ENCODE measurements at regions not wholly inside any gene's neighbourhood (a gene's known extent, or its start where the extent isn't known, plus 50 kb on each side); places are given as distances from the start of the nearest gene placed in this dataset.

DNA sequence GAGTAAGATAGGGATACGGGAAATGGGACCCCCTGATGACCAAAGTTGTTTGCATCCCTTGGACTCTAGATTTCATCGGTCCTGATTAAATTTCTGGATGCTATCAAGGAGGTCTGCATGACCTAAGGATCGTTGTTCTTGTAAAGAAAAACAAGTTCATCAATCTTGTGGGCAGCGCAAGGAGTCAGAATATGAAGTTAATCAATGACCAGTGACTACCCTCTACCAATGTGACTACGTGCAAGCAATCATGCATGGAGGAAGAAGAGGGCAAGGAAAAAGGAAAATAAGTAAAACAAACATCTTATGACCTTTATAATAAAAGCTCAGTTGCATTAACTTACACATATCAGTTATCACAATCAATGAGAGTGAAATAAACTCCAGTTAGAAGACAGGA is 139.7 kb downstream of the RTP4 start:
- H3K27me3 ChIP-seq (replicated peaks in 1 of 4; ENCODE audit: control insufficient read depth in 3 of 4, extremely low read depth in 1 of 4, insufficient read depth in 3 of 4, low read length in 3 of 4) = no peaks in the 10 kb centered on the region
- H3K23me2 ChIP-seq (ENCODE audit: low read depth, low read length) = no peaks in the 10 kb centered on the region
- no peaks in the 10 kb centered on the region for H3K4me1 ChIP-seq (replicated peaks in 1 of 4; ENCODE audit: control insufficient read depth in 3 of 4, insufficient read depth in 4 of 4, low read length in 3 of 4)
- H3K23ac ChIP-seq (ENCODE audit: insufficient read length) = no peak overlapping the region
- peaks cover 0 to 11% (median 2%) of the 10 kb centered on the region in 4 experiments; a peak in 2 of 8 replicates for H3K36me3 ChIP-seq (ENCODE audit: control insufficient read depth in 2 of 4, insufficient read depth in 4 of 4, low read length in 3 of 4)
- no peak overlapping the region for H3K56ac ChIP-seq (replicated peaks; ENCODE audit: insufficient read length, low read depth, low read length)
- no peaks in the 10 kb centered on the region for H3K79me1 ChIP-seq (ENCODE audit: low read depth, low read length)
- H2BK120ac ChIP-seq (replicated peaks; ENCODE audit: low read depth, low read length) = no peak overlapping the region
- no peak overlapping the region for H3K27ac ChIP-seq (ENCODE audit: low read depth, low read length)
- no peak overlapping the region for H3K4me3 ChIP-seq (ENCODE audit: extremely low read depth in 1 of 4, insufficient read depth in 2 of 4, low read depth in 3 of 4, low read length in 4 of 4)
- FAIRE-seq (no peak), DNase-seq (ENCODE audit: low read depth in 1 of 2, low spot score in 2 of 2) (no peak)
- TF ChIP-seq NRF1 (IDR thresholded peaks at IDR 0.05; ENCODE audit: low read depth, low read length) (no peak), RNF2 (IDR thresholded peaks at IDR 0.05; ENCODE audit: borderline replicate concordance, low read depth, low read length, missing control alignments, poor library complexity, severe bottlenecking) (no peak), MAFK (IDR thresholded peaks at IDR 0.05; ENCODE audit: low read depth, low read length) (no peak), CTBP2 (IDR thresholded peaks at IDR 0.05; ENCODE audit: borderline replicate concordance, insufficient read depth, insufficient read length, low read length) (no peak), ZNF274 (IDR thresholded peaks at IDR 0.05; ENCODE audit: borderline replicate concordance, extremely low read depth, low read length) (no peak), SUZ12 (IDR thresholded peaks at IDR 0.05; ENCODE audit: low read length) (no peak), RBBP5 (IDR thresholded peaks at IDR 0.05; ENCODE audit: borderline replicate concordance, low read depth, low read length) (no peak), SIN3A (conservative IDR thresholded peaks at IDR 0.05 in 1 of 2, IDR thresholded peaks at IDR 0.05 in 1 of 2; ENCODE audit: low read depth in 1 of 2, low read length in 2 of 2) (no peak), SP1 (IDR thresholded peaks at IDR 0.05; ENCODE audit: low read depth, low read length) (no peak)
- TF ChIP-seq, protein P1, sequence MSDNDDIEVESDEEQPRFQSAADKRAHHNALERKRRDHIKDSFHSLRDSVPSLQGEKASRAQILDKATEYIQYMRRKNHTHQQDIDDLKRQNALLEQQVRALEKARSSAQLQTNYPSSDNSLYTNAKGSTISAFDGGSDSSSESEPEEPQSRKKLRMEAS (IDR thresholded peaks at IDR 0.05) = no peak
- TF ChIP-seq, protein P2, sequence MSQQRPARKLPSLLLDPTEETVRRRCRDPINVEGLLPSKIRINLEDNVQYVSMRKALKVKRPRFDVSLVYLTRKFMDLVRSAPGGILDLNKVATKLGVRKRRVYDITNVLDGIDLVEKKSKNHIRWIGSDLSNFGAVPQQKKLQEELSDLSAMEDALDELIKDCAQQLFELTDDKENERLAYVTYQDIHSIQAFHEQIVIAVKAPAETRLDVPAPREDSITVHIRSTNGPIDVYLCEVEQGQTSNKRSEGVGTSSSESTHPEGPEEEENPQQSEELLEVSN (IDR thresholded peaks at IDR 0.05) = no peak
- ChIA-PET CTCF (ENCODE audit: partially characterized antibody) (interaction anchor here (1.9 kb wide), 1 partner anchor 188 kb away, joined by 8 read pairs; no protein-coding TSS in a partner anchor), POLR2A (ENCODE audit: partially characterized antibody) (no interaction called here)
- no peak overlapping the region for H2AFZ ChIP-seq (ENCODE audit: low read length)
- H2BK12ac ChIP-seq (ENCODE audit: low read depth, low read length) = no peak overlapping the region
- H2AK5ac ChIP-seq (ENCODE audit: low read depth, low read length) = no peak overlapping the region
- no peak overlapping the region for H2BK20ac ChIP-seq (ENCODE audit: low read length)
- no peak overlapping the region for H3K4me2 ChIP-seq (ENCODE audit: insufficient read depth in 1 of 2, low read depth in 2 of 2, low read length in 2 of 2)
- H3K14ac ChIP-seq (ENCODE audit: insufficient read length) = no peak overlapping the region
- H3K4ac ChIP-seq (replicated peaks; ENCODE audit: insufficient read length, low read depth, low read length) = no peak overlapping the region
- no peak overlapping the region; the same call in 1 of the 2 replicates for H2BK5ac ChIP-seq (ENCODE audit: low read depth, low read length)
- no peak overlapping the region for H4K91ac ChIP-seq (replicated peaks; ENCODE audit: insufficient read length, low read length)
- H3K79me2 ChIP-seq (ENCODE audit: control insufficient read depth in 1 of 2, insufficient read depth in 2 of 2, low read length in 2 of 2) = no peaks in the 10 kb centered on the region
- no peaks in the 10 kb centered on the region for H4K20me1 ChIP-seq (replicated peaks in 1 of 2; ENCODE audit: control insufficient read depth in 1 of 2, insufficient read depth in 2 of 2, low read length in 2 of 2)
- H4K5ac ChIP-seq (ENCODE audit: insufficient read length, low read depth, low read length) = no peak overlapping the region
- H4K8ac ChIP-seq (ENCODE audit: extremely low read depth, insufficient read depth, low read length) = no peak overlapping the region
- H3K9ac ChIP-seq (replicated peaks in 1 of 4; ENCODE audit: extremely low read depth in 1 of 4, low read depth in 3 of 4, low read length in 3 of 4) = no peak overlapping the region
- WGBS, 2 experiments (ENCODE audit: extremely low coverage in 1 of 2, insufficient coverage in 1 of 2, insufficient read length in 1 of 2, insufficient replicate concordance in 2 of 2, low coverage in 1 of 2, low lambda C conversion rate in 2 of 2, missing lambda C conversion rate in 1 of 2) = 94% methylated on average over 5 of the region's 5 CpGs; no CpG with 5 or more reads in 1 of the 2 experiments
- H3K9me3 ChIP-seq (ENCODE audit: insufficient read depth in 2 of 2, low read depth in 1 of 2, low read length in 1 of 2) = peaks cover 16 to 17% of the 10 kb centered on the region in 2 experiments
- no peak overlapping the region for H3K18ac ChIP-seq (ENCODE audit: extremely low read depth, low read length)
- no peak overlapping the region for H2BK15ac ChIP-seq (ENCODE audit: low read length)

Data from H1 (cell line).